ENCODE measurements at regions not wholly inside any gene's neighbourhood (a gene's known extent, or its start where the extent isn't known, plus 50 kb on each side); places are given as distances from the start of the nearest gene placed in this dataset.

DNA sequence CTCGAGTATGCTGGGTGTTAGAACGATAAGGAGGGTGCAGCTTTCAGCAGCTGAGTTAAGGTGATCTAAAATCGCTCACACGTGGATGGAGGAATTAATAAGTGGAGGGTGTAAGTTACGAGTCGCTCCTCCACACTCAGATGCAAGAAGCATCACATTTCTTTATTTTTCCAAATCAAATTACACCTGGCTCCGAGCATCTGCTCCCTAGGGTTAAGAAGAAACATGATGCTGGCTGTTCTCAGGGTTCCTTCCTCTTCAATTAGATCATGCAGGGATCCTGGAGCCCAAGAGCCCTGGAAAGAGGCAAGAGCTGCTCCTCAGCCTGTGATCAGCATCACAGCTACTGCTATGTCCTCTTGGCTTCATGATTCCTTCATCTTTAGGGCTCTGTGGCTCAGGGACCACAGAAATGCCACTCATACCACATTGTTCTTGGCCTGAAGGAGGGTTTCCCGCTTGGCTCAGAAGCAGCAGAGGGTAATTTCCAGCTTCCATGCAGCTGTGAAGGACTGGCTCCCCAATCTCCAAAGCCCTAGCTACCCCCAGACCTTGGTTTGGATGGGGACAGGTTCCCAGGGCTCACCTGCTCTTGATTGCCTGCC lies 235.9 kb upstream of the ZNF32 start:
- intact Hi-C loops (cut with DNase I), result no loop called here

DNA sequence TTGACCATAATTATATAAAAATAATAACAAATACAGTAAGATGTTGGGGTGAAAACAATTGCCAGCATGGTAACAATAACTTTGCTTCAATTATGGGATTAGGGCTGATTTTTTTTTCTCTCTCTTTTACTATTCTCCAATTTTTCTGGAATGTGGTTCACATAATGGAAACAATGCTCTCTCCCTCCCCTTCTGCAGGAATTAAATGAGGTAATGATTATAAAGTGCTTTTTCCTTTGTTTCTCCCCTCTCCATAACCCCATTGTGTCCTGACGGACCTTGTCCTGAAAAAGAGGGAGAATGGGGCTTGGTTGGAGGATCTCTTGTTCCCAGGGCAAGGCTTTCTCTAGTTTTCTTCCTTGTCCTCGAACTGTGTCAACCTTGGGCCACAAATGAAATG lies 234.0 kb upstream of the ZNF32 start:
- no peak for DNase-seq (ENCODE audit: low spot score)
- no peak overlapping the region for H3K27ac ChIP-seq
- no peak for TF ChIP-seq POLR2A (IDR thresholded peaks at IDR 0.05)
- TF ChIP-seq, protein P1, sequence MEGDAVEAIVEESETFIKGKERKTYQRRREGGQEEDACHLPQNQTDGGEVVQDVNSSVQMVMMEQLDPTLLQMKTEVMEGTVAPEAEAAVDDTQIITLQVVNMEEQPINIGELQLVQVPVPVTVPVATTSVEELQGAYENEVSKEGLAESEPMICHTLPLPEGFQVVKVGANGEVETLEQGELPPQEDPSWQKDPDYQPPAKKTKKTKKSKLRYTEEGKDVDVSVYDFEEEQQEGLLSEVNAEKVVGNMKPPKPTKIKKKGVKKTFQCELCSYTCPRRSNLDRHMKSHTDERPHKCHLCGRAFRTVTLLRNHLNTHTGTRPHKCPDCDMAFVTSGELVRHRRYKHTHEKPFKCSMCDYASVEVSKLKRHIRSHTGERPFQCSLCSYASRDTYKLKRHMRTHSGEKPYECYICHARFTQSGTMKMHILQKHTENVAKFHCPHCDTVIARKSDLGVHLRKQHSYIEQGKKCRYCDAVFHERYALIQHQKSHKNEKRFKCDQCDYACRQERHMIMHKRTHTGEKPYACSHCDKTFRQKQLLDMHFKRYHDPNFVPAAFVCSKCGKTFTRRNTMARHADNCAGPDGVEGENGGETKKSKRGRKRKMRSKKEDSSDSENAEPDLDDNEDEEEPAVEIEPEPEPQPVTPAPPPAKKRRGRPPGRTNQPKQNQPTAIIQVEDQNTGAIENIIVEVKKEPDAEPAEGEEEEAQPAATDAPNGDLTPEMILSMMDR (IDR thresholded peaks at IDR 0.05), result no peak
- H3K36me3 ChIP-seq, result no peaks in the 10 kb centered on the region
- no peaks in the 10 kb centered on the region for H3K27me3 ChIP-seq (replicated peaks; ENCODE audit: insufficient read depth)
- no peaks in the 10 kb centered on the region for H3K4me1 ChIP-seq (replicated peaks)
- H3K4me3 ChIP-seq, result no peak overlapping the region
- H3K9me3 ChIP-seq, result no peaks in the 10 kb centered on the region
- intact Hi-C loops (cut with DNase I), result no loop called here
- WGBS, result 61% methylated on average over 2 of the region's 2 CpGs

More for the DNA sequence above, 235.9 kb upstream of the ZNF32 start:
- H3K27ac ChIP-seq, result no peak overlapping the region
- no peaks in the 10 kb centered on the region for H3K4me1 ChIP-seq (replicated peaks)
- no peaks in the 10 kb centered on the region for H3K9me3 ChIP-seq
- DNase-seq (ENCODE audit: low spot score), result no peak
- no peaks in the 10 kb centered on the region for H3K27me3 ChIP-seq (replicated peaks; ENCODE audit: insufficient read depth)
- H3K4me3 ChIP-seq, result no peak overlapping the region
- TF ChIP-seq, protein P1 (IDR thresholded peaks at IDR 0.05), result no peak
- TF ChIP-seq POLR2AphosphoS5 (IDR thresholded peaks at IDR 0.05) (no peak), POLR2A (IDR thresholded peaks at IDR 0.05) (no peak)
- 87% methylated on average over 8 of the region's 8 CpGs for WGBS
- H3K36me3 ChIP-seq, result no peaks in the 10 kb centered on the region

DNA sequence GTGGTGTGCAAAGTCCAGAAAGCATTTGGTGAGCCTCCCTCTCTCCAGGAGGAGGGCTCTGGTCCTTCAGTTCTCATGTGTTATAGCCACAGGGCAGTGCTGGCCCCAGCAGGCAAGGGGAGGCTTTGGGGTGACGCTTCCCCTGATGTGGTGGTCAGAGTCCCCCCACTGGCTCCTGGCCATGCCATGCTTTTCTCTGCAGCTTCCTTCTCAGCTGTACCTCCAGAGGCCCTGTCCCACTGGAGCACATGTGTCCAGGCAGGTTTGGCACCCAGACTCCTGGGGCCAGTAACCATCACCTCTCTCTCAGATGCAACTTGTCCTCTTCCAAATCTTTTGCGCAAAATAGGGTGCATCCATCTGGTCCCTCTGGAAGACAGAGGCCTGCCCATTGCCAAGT lies 233.0 kb upstream of the ZNF32 start:
- Histone ChIP-seq H3K27ac (no peak overlapping the region), H3K27me3 (replicated peaks; ENCODE audit: insufficient read depth) (no peaks in the 10 kb centered on the region), H3K36me3 (no peaks in the 10 kb centered on the region), H3K4me1 (replicated peaks) (no peaks in the 10 kb centered on the region), H3K9me3 (no peaks in the 10 kb centered on the region), H3K4me3 (no peak overlapping the region)
- WGBS, result 88% methylated on average over 2 of the region's 2 CpGs
- intact Hi-C loops (cut with DNase I), result no loop called here
- TF ChIP-seq, protein P1 (IDR thresholded peaks at IDR 0.05), result no peak
- TF ChIP-seq POLR2A (IDR thresholded peaks at IDR 0.05), result no peak
- no peak for TF ChIP-seq POLR2AphosphoS5 (IDR thresholded peaks at IDR 0.05)
- DNase-seq (ENCODE audit: low spot score), result no peak

DNA sequence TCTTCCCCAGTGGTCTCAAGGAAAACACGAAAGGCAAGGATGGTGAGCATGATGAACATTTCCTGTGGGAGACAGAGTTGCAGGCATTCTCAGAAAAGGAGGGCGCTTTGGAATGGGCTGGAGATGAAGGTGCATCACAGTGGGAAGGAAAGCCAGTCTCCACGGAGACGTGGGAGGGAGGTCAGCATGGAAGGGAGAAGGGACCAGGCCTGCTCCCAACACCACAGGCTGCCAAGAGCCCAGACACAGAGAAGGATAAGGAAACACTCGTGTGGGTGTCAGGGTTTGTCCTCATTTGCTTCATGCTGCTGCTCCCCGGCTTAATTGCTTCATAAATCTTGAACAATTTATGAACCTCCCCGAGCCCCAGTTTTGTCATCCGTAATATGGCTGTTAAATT lies 231.5 kb upstream of the ZNF32 start:
- Histone ChIP-seq H3K36me3 (no peaks in the 10 kb centered on the region), H3K27ac (no peak overlapping the region), H3K9me3 (no peaks in the 10 kb centered on the region), H3K4me3 (no peak overlapping the region), H3K4me1 (replicated peaks) (no peaks in the 10 kb centered on the region), H3K27me3 (replicated peaks; ENCODE audit: insufficient read depth) (no peaks in the 10 kb centered on the region)
- TF ChIP-seq, protein P1 (IDR thresholded peaks at IDR 0.05), result no peak
- TF ChIP-seq POLR2AphosphoS5 (IDR thresholded peaks at IDR 0.05) (no peak), POLR2A (IDR thresholded peaks at IDR 0.05) (no peak)
- WGBS, result 59% methylated on average over 8 of the region's 8 CpGs
- intact Hi-C loops (cut with DNase I), result no loop called here
- DNase-seq (ENCODE audit: low spot score), result no peak

DNA sequence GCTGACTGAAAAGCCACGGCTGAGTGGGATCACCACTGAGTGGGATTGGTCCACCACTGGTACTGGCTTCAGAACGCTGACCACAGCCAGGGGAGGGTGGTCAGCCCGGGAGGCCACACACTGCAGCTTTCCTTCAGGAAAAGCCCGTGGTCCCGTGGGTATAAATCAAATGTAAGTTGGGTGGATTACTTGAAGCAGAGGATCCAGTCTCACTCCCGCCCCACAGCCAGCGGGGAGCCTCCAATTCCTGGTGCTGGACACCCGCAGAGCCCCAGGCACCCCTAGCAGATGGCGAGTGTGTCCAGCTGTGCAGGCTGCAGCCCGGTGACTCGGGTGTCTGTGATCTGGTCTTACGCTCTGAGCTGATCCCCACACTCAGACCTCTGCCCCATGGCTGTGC lies 231.1 kb upstream of the ZNF32 start:
- Histone ChIP-seq H3K9me3 (no peaks in the 10 kb centered on the region), H3K4me1 (replicated peaks) (no peaks in the 10 kb centered on the region), H3K4me3 (no peak overlapping the region), H3K36me3 (no peaks in the 10 kb centered on the region), H3K27ac (no peak overlapping the region), H3K27me3 (replicated peaks; ENCODE audit: insufficient read depth) (no peaks in the 10 kb centered on the region)
- no peak for DNase-seq (ENCODE audit: low spot score)
- WGBS, result 91% methylated on average over 11 of the region's 12 CpGs
- intact Hi-C loops (cut with DNase I), result no loop called here
- TF ChIP-seq POLR2A (IDR thresholded peaks at IDR 0.05), result no peak
- TF ChIP-seq, protein P1 (IDR thresholded peaks at IDR 0.05), result no peak
- TF ChIP-seq POLR2AphosphoS5 (IDR thresholded peaks at IDR 0.05), result no peak
